Osteoblast (primary cell): ENCODE measurements at regions not wholly inside any gene's neighbourhood (a gene's known extent, or its start where the extent isn't known, plus 50 kb on each side); places are given as distances from the start of the nearest gene placed in this dataset.

ENCODE experiments used
- DNase-seq: peaks from one replicate; pipeline ENCODE4 v3.0.0; 2011; ENCODE audit warnings: low spot score, mixed read lengths; ENCODE audit not compliant: insufficient read length; ENCODE audit errors: missing footprints
- H2AFZ ChIP-seq: 2 replicates; pipeline ENCODE4 v1.6.0; 2011; ENCODE audit warnings: mild to moderate bottlenecking, low read length
- H3K27ac ChIP-seq: 2 replicates; pipeline ENCODE4 v1.5.1; 2011; ENCODE audit warnings: mild to moderate bottlenecking, low read depth, low read length, moderate library complexity
- H3K27me3 ChIP-seq: 2 replicates; pipeline ENCODE4 v1.6.0; 2012; ENCODE audit warnings: mild to moderate bottlenecking, control low read depth, inconsistent platforms, low read length, moderate library complexity; ENCODE audit not compliant: insufficient read depth
- H3K36me3 ChIP-seq: 2 replicates; pipeline ENCODE4 v1.5.1; 2011; ENCODE audit warnings: mild to moderate bottlenecking, low read length, control low read depth, moderate library complexity; ENCODE audit not compliant: insufficient read depth
- H3K4me1 ChIP-seq: 2 replicates; pipeline ENCODE4 v1.5.1; 2011; ENCODE audit warnings: mild to moderate bottlenecking, low read length, control low read depth, moderate library complexity; ENCODE audit not compliant: insufficient read depth
- H3K4me2 ChIP-seq: 2 replicates; pipeline ENCODE4 v1.6.0; 2011; ENCODE audit warnings: mild to moderate bottlenecking, low read length; ENCODE audit not compliant: insufficient read depth
- H3K4me3 ChIP-seq: fragments of 200-600 bp; sonication (generic); 3 replicates; pipeline ENCODE4 v1.5.1; 2012; ENCODE audit warnings: mild to moderate bottlenecking, low read length, inconsistent platforms; ENCODE audit not compliant: insufficient read depth
- H3K79me2 ChIP-seq: 2 replicates; pipeline ENCODE4 v1.6.0; 2012; ENCODE audit warnings: mild to moderate bottlenecking, low read length, control low read depth, inconsistent platforms; ENCODE audit not compliant: insufficient read depth
- H3K9me3 ChIP-seq: 2 replicates; pipeline ENCODE4 v1.5.1; 2011; ENCODE audit warnings: low read depth, low read length, control low read depth
- H4K20me1 ChIP-seq: 2 replicates; pipeline ENCODE4 v1.6.0; 2012; ENCODE audit warnings: mild to moderate bottlenecking, low read length, control low read depth; ENCODE audit not compliant: insufficient read depth
- TF ChIP-seq, protein P1 (sequence below): IDR thresholded peaks from 2 replicates; pipeline ENCODE4 v1.5.1; 2011; ENCODE audit warnings: mild to moderate bottlenecking, low read depth, low read length, moderate library complexity; ENCODE audit errors: extremely low read depth

DNA sequence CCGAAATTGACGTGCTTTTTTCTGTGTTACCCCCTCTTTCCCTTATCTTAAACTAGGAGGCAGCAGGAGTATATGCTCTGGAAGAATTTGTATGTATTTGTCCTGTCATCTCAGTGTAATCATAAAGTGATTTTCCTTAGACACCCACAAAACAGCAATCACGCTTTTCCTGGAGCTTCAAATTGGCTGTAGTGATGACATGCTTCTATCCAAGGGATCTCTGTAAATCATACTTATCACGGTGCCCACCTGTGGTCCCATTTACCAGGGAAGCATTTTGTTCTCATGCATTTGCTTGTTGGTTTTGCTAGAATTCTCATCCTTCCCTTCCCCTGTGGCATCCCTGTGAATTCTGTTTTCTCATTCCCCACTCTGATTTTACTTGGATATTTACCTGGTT is 220.8 kb upstream of the THUMPD2 start:
- Histone ChIP-seq H2AFZ (no peak overlapping the region), H3K4me1 (peaks cover 10% of the 10 kb centered on the region), H4K20me1 (no peaks in the 10 kb centered on the region), H3K79me2 (no peaks in the 10 kb centered on the region), H3K36me3 (no peaks in the 10 kb centered on the region), H3K27ac (no peak overlapping the region), H3K4me2 (no peak overlapping the region), H3K27me3 (no peaks in the 10 kb centered on the region), H3K9me3 (no peaks in the 10 kb centered on the region), H3K4me3 (no peak overlapping the region)
- DNase-seq = no peak
- TF ChIP-seq, protein P1, sequence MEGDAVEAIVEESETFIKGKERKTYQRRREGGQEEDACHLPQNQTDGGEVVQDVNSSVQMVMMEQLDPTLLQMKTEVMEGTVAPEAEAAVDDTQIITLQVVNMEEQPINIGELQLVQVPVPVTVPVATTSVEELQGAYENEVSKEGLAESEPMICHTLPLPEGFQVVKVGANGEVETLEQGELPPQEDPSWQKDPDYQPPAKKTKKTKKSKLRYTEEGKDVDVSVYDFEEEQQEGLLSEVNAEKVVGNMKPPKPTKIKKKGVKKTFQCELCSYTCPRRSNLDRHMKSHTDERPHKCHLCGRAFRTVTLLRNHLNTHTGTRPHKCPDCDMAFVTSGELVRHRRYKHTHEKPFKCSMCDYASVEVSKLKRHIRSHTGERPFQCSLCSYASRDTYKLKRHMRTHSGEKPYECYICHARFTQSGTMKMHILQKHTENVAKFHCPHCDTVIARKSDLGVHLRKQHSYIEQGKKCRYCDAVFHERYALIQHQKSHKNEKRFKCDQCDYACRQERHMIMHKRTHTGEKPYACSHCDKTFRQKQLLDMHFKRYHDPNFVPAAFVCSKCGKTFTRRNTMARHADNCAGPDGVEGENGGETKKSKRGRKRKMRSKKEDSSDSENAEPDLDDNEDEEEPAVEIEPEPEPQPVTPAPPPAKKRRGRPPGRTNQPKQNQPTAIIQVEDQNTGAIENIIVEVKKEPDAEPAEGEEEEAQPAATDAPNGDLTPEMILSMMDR = no peak

DNA sequence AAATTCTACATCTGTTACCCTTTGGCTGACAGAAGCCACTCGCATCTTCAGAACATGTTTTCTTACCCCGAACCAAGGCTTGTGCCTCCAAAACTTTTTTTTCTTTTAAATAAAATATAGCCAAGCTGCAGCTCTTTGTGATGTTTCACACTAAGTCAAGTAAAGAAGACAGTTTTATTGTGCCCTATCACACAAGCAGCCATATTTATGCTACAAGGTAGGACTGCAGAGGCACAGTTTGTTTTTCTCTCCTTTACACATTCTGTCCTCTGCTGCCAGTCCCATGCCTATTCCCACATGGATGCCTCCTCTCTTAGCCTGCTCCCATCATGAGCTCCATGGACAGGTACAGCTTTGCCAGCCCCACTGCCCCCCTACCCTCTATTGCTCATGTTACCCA is 219.6 kb upstream of the THUMPD2 start:
- Histone ChIP-seq H3K27me3 (no peaks in the 10 kb centered on the region), H3K36me3 (no peaks in the 10 kb centered on the region), H4K20me1 (no peaks in the 10 kb centered on the region), H2AFZ (no peak overlapping the region), H3K4me2 (no peak overlapping the region), H3K9me3 (no peaks in the 10 kb centered on the region), H3K79me2 (no peaks in the 10 kb centered on the region), H3K4me3 (no peak overlapping the region), H3K4me1 (peaks cover 2% of the 10 kb centered on the region), H3K27ac (no peak overlapping the region)
- DNase-seq = no peak
- TF ChIP-seq, protein P1 = no peak

DNA sequence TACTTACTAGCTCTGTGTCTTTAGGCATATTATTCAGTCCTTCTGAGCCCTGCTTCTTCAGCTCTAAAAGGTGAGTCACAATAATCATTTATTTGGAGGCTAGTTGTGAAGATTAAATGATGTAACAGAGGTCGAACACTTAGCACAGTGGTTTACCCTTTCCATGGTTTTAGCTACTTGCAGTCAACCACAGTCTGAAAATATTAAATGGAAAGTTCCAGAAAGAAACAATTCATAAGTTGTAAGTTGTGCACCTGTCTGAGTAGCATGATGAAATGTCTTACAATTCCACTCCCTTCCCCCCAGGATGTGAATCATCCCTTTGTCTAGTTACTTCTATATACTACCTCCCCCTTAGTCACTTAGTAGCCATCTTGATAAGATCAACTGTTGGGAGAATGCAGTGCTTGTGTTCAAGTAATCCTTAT is 217.6 kb upstream of the THUMPD2 start:
- Histone ChIP-seq H3K36me3 (no peaks in the 10 kb centered on the region), H3K4me2 (no peak overlapping the region), H2AFZ (no peak overlapping the region), H3K27ac (no peak overlapping the region), H3K79me2 (no peaks in the 10 kb centered on the region), H3K9me3 (no peaks in the 10 kb centered on the region), H3K27me3 (no peaks in the 10 kb centered on the region), H3K4me3 (no peak overlapping the region), H3K4me1 (peaks cover 6% of the 10 kb centered on the region), H4K20me1 (no peaks in the 10 kb centered on the region)
- TF ChIP-seq, protein P1 = no peak
- peak; percentile 11 for DNase-seq

DNA sequence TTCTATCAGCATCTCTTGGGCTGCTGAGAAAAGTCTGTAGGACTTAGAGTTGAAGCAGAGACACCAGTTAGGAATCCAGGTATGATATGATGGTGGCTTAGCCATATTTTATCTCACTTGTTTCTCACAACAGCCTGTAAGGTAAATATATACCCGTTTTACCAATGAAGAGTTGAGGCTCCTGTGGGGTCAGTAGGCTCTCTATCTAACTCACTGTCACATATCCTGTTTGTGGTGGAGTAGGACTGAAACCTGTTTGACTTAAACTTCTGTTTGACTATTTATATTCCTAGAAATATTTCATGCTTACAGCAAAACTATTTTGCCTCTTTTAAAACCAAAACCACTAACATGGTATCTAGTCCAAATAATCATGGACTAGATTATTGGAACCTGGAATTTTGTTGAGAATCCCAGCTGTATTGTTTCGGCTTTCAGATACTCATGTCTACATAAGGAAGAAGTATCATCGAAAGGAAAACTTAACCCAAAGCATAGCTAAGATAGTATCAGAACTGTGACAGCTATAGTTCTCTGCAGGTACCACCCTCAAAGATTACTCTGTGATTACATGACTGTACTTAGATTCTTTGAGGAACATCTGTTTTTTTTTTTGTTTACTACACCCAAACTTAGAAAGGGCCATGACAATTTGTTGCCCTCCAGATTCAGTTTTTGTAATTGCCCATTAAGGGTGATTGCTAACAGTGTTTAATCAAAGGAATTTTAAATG is 216.1 kb upstream of the THUMPD2 start:
- DNase-seq = no peak
- Histone ChIP-seq H3K27me3 (no peaks in the 10 kb centered on the region), H3K9me3 (no peaks in the 10 kb centered on the region), H3K4me2 (no peak overlapping the region), H4K20me1 (no peaks in the 10 kb centered on the region), H3K4me1 (peaks cover 21% of the 10 kb centered on the region), H3K36me3 (no peaks in the 10 kb centered on the region), H3K79me2 (no peaks in the 10 kb centered on the region), H3K4me3 (no peak overlapping the region), H2AFZ (no peak overlapping the region), H3K27ac (no peak overlapping the region)
- TF ChIP-seq, protein P1 = no peak
